MM.1S (cell line): ENCODE measurements at regions not wholly inside any gene's neighbourhood (a gene's known extent, or its start where the extent isn't known, plus 50 kb on each side); places are given as distances from the start of the nearest gene placed in this dataset.

Experiments used
- CTCF ChIP-seq: fragments of 300-600 bp; sonication (generic); IDR thresholded peaks from 2 replicates; pipeline ENCODE4 v1.5.1; 2016; ENCODE audit warnings: antibody characterized with exemption, low read length, mixed read lengths
- EZH2 ChIP-seq: fragments of 300-600 bp; sonication (generic); optimal IDR thresholded peaks from 2 replicates; pipeline ENCODE3; 2017; ENCODE audit warnings: low read depth, mild to moderate bottlenecking, antibody characterized with exemption, low read length, mixed read lengths
- EZH2phosphoT487 ChIP-seq: fragments of 300-600 bp; sonication (generic); IDR thresholded peaks from 2 replicates; pipeline ENCODE4 v1.6.1; 2018; ENCODE audit warnings: antibody characterized with exemption, low read length

GRCh38 chr3:39727415-39727814, 82.0 kb upstream of the MYRIP start:
- no peak for TF ChIP-seq CTCF
- no peak for TF ChIP-seq EZH2
- no peak for TF ChIP-seq EZH2phosphoT487
